HG03521 (cell line): ENCODE measurements at regions not wholly inside any gene's neighbourhood (a gene's known extent, or its start where the extent isn't known, plus 50 kb on each side); places are given as distances from the start of the nearest gene placed in this dataset.
"Not testable (repeated sequence)": the region's sequence is repeated elsewhere in the genome, so short reads cannot be mapped to it uniquely, and the experiment has no call there.

Source experiments
- ATAC-seq: cut with Tn5 transposase; IDR thresholded peaks from one replicate; pipeline ENCODE4 v1.9.1; 2021; ENCODE audit warnings: mild to moderate bottlenecking, moderate library complexity; ENCODE audit not compliant: unreplicated experiment

- no peak for ATAC-seq
These were observed 481.8 kb downstream of the USP25 start for GRCh38 chr21:16211339-16212303.

DNA sequence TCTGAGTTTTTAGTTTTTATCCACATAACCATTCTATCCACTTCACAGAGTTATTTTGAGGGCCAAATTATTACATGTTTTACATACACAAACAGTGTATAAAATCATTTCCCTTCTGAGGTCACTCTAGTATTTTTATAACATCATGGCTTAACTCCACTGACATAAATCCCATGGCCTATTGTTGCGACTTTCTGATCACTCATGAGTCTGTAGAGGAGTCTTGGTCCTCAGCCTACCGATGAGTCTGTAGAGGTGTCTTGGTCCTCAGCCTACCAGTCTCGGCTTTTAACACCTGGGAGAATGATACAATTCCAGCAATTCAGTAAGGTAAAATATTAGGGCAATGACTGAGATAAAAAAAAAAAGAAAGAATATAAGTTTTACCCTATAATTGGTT, 483.7 kb downstream of the USP25 start:
- no peak for ATAC-seq

- ATAC-seq = no peak
These were observed 485.4 kb downstream of the USP25 start for GRCh38 chr21:16215193-16215592.

DNA sequence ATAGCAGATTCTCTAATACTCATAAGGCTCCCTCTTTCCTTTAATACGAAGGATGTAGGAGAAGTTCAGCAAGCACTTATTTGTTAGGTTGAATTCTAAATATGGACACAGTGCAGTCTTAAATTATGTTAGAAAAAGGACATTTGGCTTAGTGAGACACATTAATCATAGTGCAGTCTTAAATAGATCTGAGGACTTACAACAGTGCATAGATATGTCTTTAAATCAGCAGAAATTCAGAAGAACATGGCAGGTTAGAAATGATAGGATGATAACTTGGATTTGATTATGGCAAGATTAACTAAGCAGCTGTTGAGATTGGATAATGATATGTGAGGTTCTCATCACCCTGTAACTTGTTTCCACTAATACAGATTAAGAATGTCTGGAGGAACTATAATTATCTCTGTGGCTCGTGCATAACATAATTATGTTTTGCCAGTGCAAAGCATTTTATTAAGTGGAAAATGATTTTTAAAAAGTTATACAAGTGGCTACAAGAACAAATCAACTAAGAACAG, 485.9 kb downstream of the USP25 start:
- ATAC-seq = no peak

DNA sequence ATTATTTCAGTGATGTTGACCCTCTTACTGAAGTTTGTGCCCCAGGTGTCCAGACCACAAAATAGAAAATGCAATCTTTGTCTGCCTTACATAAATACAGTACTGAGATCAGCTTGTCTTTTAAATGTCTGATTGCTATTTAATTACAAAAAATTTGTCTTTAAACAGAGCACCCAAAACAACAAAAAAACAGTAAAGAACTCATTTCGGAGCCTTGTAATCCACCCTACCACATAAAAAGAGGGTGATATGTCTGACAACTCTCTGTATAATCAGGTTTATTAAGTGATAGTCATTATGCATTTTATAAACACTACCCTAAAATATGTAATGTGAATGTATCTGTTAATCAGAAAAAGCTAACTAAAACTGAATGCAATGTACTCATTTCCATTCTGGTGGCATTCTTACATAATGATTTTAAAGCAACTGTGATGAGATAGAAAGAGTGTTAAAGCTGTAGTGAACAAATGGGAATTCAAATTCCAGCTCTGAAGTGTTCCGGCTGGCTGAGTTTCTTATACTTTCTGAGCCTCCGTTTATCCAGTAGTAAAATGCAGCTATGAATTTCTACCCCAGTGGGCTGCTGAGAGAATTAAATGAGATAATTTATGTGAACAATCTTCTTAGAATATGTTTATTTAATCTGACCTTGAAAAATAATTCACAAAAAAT, 486.6 kb downstream of the USP25 start:
- ATAC-seq = no peak

GRCh38 chr21:16218682-16219343, 489.0 kb downstream of the USP25 start:
- no peak for ATAC-seq

DNA sequence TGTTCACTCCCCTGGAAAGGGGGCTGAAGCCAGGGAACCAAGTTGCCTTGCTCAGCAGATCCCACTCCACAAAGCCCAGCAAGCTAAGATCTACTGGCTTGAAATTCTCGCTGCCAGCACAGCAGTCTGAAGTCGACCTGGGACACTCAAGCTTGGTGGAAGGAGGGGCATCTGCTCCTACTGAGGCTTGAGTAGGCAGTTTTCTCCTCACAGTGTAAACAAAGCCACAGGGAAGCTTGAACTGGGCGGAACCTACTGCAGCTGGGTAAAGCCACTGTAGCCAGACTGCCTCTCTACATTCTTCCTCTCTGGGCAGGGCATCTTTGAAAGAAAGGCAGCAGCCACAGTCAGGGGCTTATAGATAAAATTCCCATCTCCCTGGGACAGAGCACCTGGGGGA, 495.0 kb downstream of the USP25 start:
- ATAC-seq = not testable (repeated sequence)

DNA sequence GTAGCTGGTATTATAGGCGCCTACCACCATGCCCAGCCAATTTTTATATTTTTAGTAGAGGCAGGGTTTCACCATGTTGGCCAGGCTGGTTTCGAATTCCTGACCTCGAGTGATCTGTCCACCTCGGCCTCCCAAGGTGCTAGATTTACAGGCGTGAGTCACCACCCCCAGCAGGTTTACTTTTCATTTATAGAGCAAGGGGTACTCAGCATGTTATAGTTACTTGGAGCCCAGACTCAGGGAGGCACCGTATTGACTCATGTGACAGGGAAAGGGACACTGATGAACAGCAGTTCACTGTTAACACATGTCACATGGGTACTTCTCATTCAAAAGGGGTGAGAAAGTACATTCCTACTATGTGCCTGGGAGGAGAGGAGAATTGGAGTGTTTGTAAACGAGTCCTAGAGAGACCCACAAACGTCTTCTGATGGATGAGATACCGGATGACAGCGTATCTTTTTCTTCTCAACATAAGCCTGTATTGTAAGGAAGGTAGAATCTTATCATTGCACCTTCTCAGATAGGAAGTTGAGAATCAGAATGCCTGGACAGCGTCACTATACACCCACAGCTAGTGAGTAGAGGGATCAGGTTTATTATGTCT, 510.0 kb downstream of the USP25 start:
- no peak for ATAC-seq

DNA sequence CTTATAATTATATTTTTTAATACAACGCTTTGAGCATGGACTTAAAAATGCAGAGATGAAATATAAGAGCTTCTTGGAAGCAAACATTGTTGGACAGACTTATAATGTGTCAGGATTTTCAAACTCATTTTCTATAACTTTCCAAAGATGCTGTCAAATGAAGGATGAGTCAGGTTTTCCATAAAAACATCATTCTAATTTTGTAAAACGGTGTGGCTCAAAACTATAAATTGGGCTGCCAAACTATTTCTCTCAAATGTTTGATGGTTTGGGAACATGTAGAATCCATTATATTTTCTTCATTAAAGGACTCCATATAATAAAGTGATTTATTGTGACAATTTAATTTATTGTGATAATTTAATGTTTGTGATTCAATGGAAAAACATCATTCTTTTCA, 511.2 kb downstream of the USP25 start:
- ATAC-seq = no peak

DNA sequence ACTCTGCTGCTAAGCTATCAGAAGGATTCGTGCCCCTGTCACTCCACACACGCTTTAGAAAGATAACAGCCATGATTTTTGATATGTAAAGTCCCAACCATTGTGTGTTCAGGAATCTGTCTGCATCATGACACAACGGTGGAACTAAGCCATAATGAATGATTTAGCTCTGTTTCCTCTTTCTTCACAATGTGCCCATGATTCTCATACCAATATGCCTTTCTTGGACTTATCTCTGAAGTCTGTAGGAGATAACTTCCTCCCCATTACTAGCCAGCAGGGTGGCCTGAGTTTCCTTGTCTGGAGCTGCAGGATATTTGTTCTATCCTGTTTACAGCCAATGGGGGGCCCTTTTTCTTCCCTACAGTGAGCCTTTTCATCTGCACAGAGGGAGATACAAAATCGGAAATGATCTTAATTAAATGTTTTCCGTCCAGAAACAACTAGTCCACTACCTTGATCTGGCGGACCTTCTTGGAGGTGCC, 511.7 kb downstream of the USP25 start:
- no peak for ATAC-seq

DNA sequence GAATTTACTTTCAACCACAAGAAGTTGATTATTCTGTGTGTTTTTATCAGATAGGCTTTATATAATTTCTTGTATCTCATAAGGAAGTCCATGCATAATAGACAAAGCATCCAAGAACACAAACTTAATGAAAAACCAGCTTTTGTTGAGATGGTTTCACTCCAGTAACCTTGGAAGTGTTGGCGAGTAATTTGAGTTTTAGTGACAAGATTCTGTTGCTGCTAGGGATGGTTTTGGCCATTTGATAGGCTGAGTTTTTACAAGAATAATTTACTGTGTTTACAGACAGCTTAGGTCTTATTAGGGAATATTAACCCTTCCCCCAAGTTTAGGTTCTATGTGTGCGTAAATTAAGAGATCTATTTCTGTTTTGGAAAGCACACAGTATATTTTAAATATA, 513.6 kb downstream of the USP25 start:
- no peak for ATAC-seq

- ATAC-seq = no peak
These were observed 518.9 kb downstream of the USP25 start for GRCh38 chr21:16248705-16249104.

- no peak for ATAC-seq
These were observed 520.5 kb downstream of the USP25 start for GRCh38 chr21:16250273-16250672.

GRCh38 chr21:16258844-16259611, 529.2 kb downstream of the USP25 start:
- no peak for ATAC-seq

DNA sequence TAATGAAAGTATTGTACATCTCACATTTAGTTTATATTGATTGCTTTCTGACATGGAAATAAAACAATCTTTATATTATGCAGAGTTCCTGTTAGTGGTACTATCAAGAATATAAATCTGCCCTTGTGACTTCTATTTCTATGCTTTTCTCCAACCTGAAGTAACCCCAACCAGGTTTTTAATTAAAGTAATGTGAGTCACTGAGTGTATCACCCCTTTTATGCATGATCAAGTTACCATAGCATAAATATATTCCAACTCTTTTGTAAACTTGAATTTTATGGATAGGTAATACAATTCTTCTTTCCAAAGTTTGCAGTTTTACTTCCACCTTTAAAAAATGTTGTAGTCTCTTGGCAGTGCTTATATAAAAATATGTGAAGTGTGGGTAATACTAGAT, 532.3 kb downstream of the USP25 start:
- ATAC-seq = no peak

DNA sequence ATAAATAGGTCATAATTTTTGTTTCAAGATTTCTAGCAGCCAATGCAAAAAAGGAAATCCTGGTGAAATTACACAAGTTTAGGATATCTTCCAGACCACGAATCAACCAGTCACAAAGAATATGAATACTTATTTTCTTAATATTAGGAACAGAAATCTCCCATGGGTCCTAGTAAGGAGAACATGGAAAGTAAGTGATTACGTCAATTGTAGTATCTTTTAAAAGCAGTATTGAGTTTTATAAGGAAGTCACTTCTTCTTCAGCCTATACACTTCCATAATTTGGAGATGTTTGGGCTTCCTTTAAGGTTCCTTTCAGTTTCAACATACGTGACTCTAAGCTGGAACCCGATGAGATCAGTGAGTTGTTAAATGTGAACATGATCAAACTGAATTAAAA, 534.5 kb downstream of the USP25 start:
- no peak for ATAC-seq

DNA sequence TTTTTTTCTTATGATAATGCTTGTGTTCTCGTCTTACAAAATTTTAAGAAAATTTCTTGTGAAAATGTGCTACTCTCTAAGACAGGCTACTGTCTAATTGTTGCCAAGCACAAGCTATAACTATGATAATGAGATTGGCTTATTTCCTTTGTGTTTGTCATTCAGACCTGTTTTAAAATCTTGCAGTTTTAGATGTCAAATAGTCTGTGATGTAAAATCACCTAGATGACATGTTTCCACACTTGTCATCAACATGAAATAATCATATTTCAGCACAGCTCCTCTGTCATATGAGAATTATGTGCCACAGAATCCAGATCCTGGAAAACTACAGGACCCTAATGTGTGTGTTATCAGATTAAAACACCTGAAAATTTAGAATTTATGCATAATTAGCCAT, 539.7 kb downstream of the USP25 start:
- ATAC-seq = no peak

DNA sequence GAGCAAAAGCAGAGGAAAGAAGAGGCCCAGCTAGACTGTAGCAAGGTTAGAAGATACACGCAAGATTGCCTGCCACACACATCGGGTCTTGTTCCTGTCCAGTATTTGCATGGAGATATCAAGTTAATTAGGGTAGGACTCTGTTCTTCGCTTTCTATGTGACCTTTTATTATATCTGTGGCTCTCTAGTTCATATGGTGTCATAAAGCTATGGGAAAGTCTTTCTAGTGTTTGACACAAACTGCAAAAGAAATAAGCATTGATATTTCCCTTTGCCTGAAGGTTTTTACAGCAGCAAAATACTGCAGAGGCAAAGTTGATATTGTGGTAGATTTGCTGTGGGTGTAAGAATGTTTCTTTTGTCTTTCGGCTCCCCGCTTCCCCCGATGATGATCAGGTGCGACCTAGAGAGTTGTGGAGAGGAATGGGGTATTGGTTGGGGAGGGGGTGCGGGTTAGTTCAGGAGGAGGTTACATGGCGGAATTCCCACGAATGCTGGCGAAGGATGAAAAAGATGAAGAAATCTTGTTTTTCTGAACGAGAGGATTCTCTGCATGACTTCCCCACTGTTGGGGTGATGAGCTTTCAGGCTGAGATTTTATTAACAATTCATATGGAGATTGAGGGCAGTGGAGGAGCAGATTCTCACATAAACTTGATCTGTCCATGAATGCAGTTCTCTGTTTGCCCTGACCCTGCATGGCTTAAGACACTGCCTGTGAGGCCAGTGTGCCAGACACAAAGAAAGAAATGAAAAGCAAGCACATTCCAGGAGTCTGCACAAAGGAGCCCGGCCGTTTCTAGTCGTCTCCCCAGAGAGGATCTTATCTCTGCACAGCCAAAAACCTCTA, 550.2 kb downstream of the USP25 start:
- no peak for ATAC-seq

- ATAC-seq = no peak
These were observed 550.9 kb downstream of the USP25 start for GRCh38 chr21:16280686-16281091.
